H9 (cell line): ENCODE measurements at regions not wholly inside any gene's neighbourhood (a gene's known extent, or its start where the extent isn't known, plus 50 kb on each side); places are given as distances from the start of the nearest gene placed in this dataset.

Experiments
- DNase-seq: peaks from one replicate; pipeline ENCODE4 v3.0.0-alpha.2; 2017
- H2AFZ ChIP-seq: one replicate; pipeline ENCODE4 v1.6.1; 2013; ENCODE audit warnings: mild to moderate bottlenecking, low read length, control low read depth, moderate library complexity
- H2AK5ac ChIP-seq: 2 replicates; pipeline ENCODE4 v1.6.1; 2013; ENCODE audit warnings: low read length, control low read depth, mixed read lengths; ENCODE audit not compliant: insufficient read length
- H2BK120ac ChIP-seq: one replicate; pipeline ENCODE4 v1.6.1; 2013; ENCODE audit warnings: low read depth, mild to moderate bottlenecking, low read length, control low read depth, inconsistent platforms; ENCODE audit not compliant: poor library complexity, severe bottlenecking
- H2BK12ac ChIP-seq: 2 replicates; pipeline ENCODE4 v1.6.1; 2013; ENCODE audit warnings: low read length, control low read depth, mixed read lengths, low read depth; ENCODE audit not compliant: insufficient read length
- H2BK15ac ChIP-seq: 2 replicates; pipeline ENCODE4 v1.6.1; 2013; ENCODE audit warnings: low read depth, low read length, control low read depth
- H2BK20ac ChIP-seq: one replicate; pipeline ENCODE4 v1.6.1; 2013; ENCODE audit warnings: low read depth, mild to moderate bottlenecking, low read length, control low read depth, inconsistent platforms; ENCODE audit not compliant: poor library complexity, severe bottlenecking
- H2BK5ac ChIP-seq: 2 replicates; pipeline ENCODE4 v1.6.1; 2013; ENCODE audit warnings: low read length, control low read depth, mixed read lengths; ENCODE audit not compliant: insufficient read length
- H3K14ac ChIP-seq: 2 replicates; pipeline ENCODE4 v1.6.1; 2013; ENCODE audit warnings: low read length, control low read depth; ENCODE audit not compliant: insufficient read depth
- H3K18ac ChIP-seq: 2 replicates; pipeline ENCODE4 v1.6.1; 2013; ENCODE audit warnings: low read depth, mild to moderate bottlenecking, mixed read lengths, low read length, control low read depth; ENCODE audit not compliant: insufficient read length
- H3K23ac ChIP-seq: 2 replicates; pipeline ENCODE4 v1.6.1; 2013; ENCODE audit warnings: low read length, control low read depth, mixed read lengths, low read depth; ENCODE audit not compliant: insufficient read length
- H3K23me2 ChIP-seq: 2 replicates; pipeline ENCODE4 v1.6.1; 2013; ENCODE audit warnings: low read depth, mild to moderate bottlenecking, mixed read lengths, low read length, control low read depth; ENCODE audit not compliant: insufficient read length, poor library complexity, severe bottlenecking
- H3K27ac ChIP-seq: 2 replicates; pipeline ENCODE4 v1.5.1; 2013; ENCODE audit warnings: low read length, control low read depth, mixed read lengths, low read depth; ENCODE audit not compliant: insufficient read length
- H3K27me3 ChIP-seq: 2 replicates; pipeline ENCODE4 v1.6.1; 2013; ENCODE audit warnings: low read length, control low read depth, inconsistent platforms; ENCODE audit not compliant: insufficient read depth
- H3K4ac ChIP-seq: 2 replicates; pipeline ENCODE4 v1.6.1; 2013; ENCODE audit warnings: low read depth, mild to moderate bottlenecking, control low read depth, inconsistent platforms, low read length, moderate library complexity
- H3K4me1 ChIP-seq: 2 replicates; pipeline ENCODE4 v1.6.1; 2013; ENCODE audit warnings: low read length, control low read depth, inconsistent platforms; ENCODE audit not compliant: insufficient read depth
- H3K4me2 ChIP-seq: 2 replicates; pipeline ENCODE4 v1.6.1; 2013; ENCODE audit warnings: low read length, control low read depth, mixed read lengths; ENCODE audit not compliant: insufficient read length, insufficient read depth
- H3K56ac ChIP-seq: 2 replicates; pipeline ENCODE4 v1.6.1; 2013; ENCODE audit warnings: low read depth, mild to moderate bottlenecking, mixed read lengths, low read length, control low read depth; ENCODE audit not compliant: insufficient read length
- H3K79me1 ChIP-seq: 2 replicates; pipeline ENCODE4 v1.6.1; 2013; ENCODE audit warnings: low read depth, mild to moderate bottlenecking, moderate library complexity, low read length, control low read depth, inconsistent platforms; ENCODE audit not compliant: insufficient read depth, poor library complexity, severe bottlenecking
- H3K79me2 ChIP-seq: 2 replicates; pipeline ENCODE4 v1.6.1; 2013; ENCODE audit warnings: low read length, control low read depth, inconsistent platforms; ENCODE audit not compliant: insufficient read depth
- H3K9ac ChIP-seq: 2 replicates; pipeline ENCODE4 v1.6.1; 2013; ENCODE audit warnings: low read length, control low read depth, mixed read lengths; ENCODE audit not compliant: insufficient read length; ENCODE audit errors: extremely low read depth
- H3K9me3 ChIP-seq: one replicate; pipeline ENCODE4 v1.6.1; 2013; ENCODE audit warnings: low read depth, low read length, inconsistent platforms; ENCODE audit not compliant: control insufficient read depth
- H3T11ph ChIP-seq: one replicate; pipeline ENCODE4 v1.6.1; 2013; ENCODE audit warnings: mild to moderate bottlenecking, low read length, control low read depth, inconsistent platforms
- H4K20me1 ChIP-seq: one replicate; pipeline ENCODE4 v1.6.1; 2013; ENCODE audit not compliant: control insufficient read depth, insufficient read length, insufficient read depth
- H4K5ac ChIP-seq: 2 replicates; pipeline ENCODE4 v1.6.1; 2013; ENCODE audit warnings: low read depth, mild to moderate bottlenecking, mixed read lengths, low read length, control low read depth; ENCODE audit not compliant: insufficient read length
- H4K8ac ChIP-seq: replicated peaks from 2 replicates; pipeline ENCODE4 v1.6.1; 2013; ENCODE audit warnings: low read length, control low read depth, mixed read lengths, low read depth; ENCODE audit not compliant: insufficient read length
- H4K91ac ChIP-seq: 2 replicates; pipeline ENCODE4 v1.6.1; 2013; ENCODE audit warnings: low read depth, mild to moderate bottlenecking, moderate library complexity, mixed read lengths, low read length, control low read depth; ENCODE audit not compliant: insufficient read length
- H3K27ac Mint-ChIP-seq, 3 experiments: 2 replicates in 2 of 3; 3 replicates in 1 of 3; pipeline ENCODE4 v1.8.0; 2020 to 2021; ENCODE audit warnings: mixed read lengths in 3 of 3, mild to moderate bottlenecking in 1 of 3, moderate library complexity in 1 of 3
- H3K27me3 Mint-ChIP-seq: 2 replicates; pipeline ENCODE4 v1.8.0; 2021; ENCODE audit warnings: low read depth, mild to moderate bottlenecking, moderate library complexity, mixed read lengths
- H3K36me3 Mint-ChIP-seq, 3 experiments: 2 replicates in 2 of 3; 3 replicates in 1 of 3; pipeline ENCODE4 v1.8.0; 2020 to 2021; ENCODE audit warnings: low read depth in 3 of 3, mixed read lengths in 3 of 3; ENCODE audit not compliant: insufficient read depth in 1 of 3
- H3K4me1 Mint-ChIP-seq, 2 experiments: 2 replicates each; pipeline ENCODE4 v1.8.0; 2020; ENCODE audit warnings: mixed read lengths in 2 of 2
- H3K4me3 Mint-ChIP-seq, 2 experiments: 2 replicates in 1 of 2; 3 replicates in 1 of 2; pipeline ENCODE4 v1.8.0; 2020 to 2021; ENCODE audit warnings: mild to moderate bottlenecking in 2 of 2, mixed read lengths in 2 of 2, moderate library complexity in 1 of 2
- H3K9me3 Mint-ChIP-seq, 2 experiments: 2 replicates in 1 of 2; 3 replicates in 1 of 2; pipeline ENCODE4 v1.8.0; 2020; ENCODE audit warnings: mild to moderate bottlenecking in 2 of 2, mixed read lengths in 2 of 2, moderate library complexity in 1 of 2
- WGBS: extraction: QIAGEN DNeasy Blood & Tissue Kit; methylation state at CpG from one replicate; pipeline ENCODE4 v1.1.7; 2013; ENCODE audit warnings: missing lambda C conversion rate, low lambda C conversion rate, mixed read lengths; ENCODE audit not compliant: insufficient read length; ENCODE audit errors: extremely low coverage; 5-methylcytosine and 5-hydroxymethylcytosine counted together
- TF ChIP-seq, protein P1 (sequence below): fragments of 200-600 bp; sonication (generic); conservative IDR thresholded peaks from 3 replicates; pipeline ENCODE4 v1.8.0; 2021; ENCODE audit warnings: antibody characterized with exemption, mild to moderate bottlenecking

DNA sequence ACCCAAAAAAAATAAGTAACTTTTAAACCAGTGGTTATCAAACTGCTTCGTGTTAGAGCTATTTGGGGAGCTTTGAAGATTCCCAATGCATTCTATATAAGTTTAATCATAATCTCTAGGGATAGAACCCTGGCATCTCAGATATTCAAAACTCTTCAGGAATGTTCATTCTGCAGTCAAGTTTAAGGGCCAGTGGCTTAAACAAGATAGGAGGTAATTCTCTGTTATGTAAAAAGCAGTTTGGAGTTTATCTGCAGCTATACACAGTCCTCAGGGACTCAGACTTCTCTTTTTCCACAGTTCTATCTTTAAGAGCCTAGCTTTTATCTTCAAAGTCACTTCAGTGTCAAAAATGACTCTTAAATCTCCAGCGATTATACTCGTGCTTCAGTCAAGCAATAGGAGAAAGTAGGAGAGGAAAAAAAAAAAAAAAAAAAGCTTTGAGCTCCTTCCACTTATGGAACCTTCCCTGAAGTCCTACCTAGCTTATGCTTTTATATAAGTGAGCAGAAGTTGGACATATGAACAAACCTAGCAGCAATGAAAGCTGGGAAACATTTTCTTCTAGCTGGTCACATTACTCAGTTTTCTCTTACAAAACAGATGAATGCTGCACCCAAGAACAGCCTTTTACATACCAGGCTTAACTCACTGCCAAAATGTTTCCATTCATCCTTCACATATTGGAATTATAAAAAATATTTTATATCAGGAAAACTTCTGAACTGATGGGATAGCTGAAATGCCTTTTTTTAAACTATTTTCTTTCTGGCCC, 302.8 kb downstream of the FSCB start:
- no peak overlapping the region for H3T11ph ChIP-seq
- H3K9me3 Mint-ChIP-seq, result peaks cover 0 to 2% of the 10 kb centered on the region in 2 experiments; a peak in 2 of 5 replicates
- no peak overlapping the region for H3K23ac ChIP-seq
- no peaks in the 10 kb centered on the region for H3K4me1 ChIP-seq
- H4K20me1 ChIP-seq, result no peaks in the 10 kb centered on the region
- no peak overlapping the region for H2BK120ac ChIP-seq
- H2AK5ac ChIP-seq, result no peak overlapping the region
- H3K4me2 ChIP-seq, result peak overlapping the region; percentile 25
- H3K27me3 ChIP-seq, result no peaks in the 10 kb centered on the region
- H3K36me3 Mint-ChIP-seq, result peaks cover 0 to 12% (median 0%) of the 10 kb centered on the region in 3 experiments; a peak in 1 of 7 replicates
- no peak overlapping the region for H3K56ac ChIP-seq
- no peak overlapping the region for H3K14ac ChIP-seq
- no peaks in the 10 kb centered on the region for H3K79me2 ChIP-seq
- no peak overlapping the region for H2BK15ac ChIP-seq
- H3K27ac ChIP-seq, result no peak overlapping the region
- no peak overlapping the region for H4K91ac ChIP-seq
- no peak overlapping the region for H2BK12ac ChIP-seq
- no peak overlapping the region for H2BK20ac ChIP-seq
- no peak overlapping the region for H2AFZ ChIP-seq
- H3K9ac ChIP-seq, result no peak overlapping the region
- no peak for DNase-seq
- no peaks in the 10 kb centered on the region for H3K79me1 ChIP-seq
- no peaks in the 10 kb centered on the region for H3K9me3 ChIP-seq
- no peak overlapping the region for H3K4me3 Mint-ChIP-seq
- peaks cover 20 to 23% of the 10 kb centered on the region in 2 experiments for H3K4me1 Mint-ChIP-seq
- no peak overlapping the region for H2BK5ac ChIP-seq
- no peak overlapping the region for H4K8ac ChIP-seq
- no peaks in the 10 kb centered on the region for H3K23me2 ChIP-seq
- peak overlapping the region in 1 of 3 experiments; percentile 52; a peak in 3 of 7 replicates for H3K27ac Mint-ChIP-seq
- no peak overlapping the region for H3K4ac ChIP-seq
- H3K27me3 Mint-ChIP-seq, result no peaks in the 10 kb centered on the region
- no CpG with 5 or more reads among the region's 3 CpGs for WGBS
- TF ChIP-seq, protein P1, sequence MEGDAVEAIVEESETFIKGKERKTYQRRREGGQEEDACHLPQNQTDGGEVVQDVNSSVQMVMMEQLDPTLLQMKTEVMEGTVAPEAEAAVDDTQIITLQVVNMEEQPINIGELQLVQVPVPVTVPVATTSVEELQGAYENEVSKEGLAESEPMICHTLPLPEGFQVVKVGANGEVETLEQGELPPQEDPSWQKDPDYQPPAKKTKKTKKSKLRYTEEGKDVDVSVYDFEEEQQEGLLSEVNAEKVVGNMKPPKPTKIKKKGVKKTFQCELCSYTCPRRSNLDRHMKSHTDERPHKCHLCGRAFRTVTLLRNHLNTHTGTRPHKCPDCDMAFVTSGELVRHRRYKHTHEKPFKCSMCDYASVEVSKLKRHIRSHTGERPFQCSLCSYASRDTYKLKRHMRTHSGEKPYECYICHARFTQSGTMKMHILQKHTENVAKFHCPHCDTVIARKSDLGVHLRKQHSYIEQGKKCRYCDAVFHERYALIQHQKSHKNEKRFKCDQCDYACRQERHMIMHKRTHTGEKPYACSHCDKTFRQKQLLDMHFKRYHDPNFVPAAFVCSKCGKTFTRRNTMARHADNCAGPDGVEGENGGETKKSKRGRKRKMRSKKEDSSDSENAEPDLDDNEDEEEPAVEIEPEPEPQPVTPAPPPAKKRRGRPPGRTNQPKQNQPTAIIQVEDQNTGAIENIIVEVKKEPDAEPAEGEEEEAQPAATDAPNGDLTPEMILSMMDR, result no peak
- H4K5ac ChIP-seq, result no peak overlapping the region
- H3K18ac ChIP-seq, result no peak overlapping the region
